ENCODE measurements at regions not wholly inside any gene's neighbourhood (a gene's known extent, or its start where the extent isn't known, plus 50 kb on each side); places are given as distances from the start of the nearest gene placed in this dataset.

GRCh38 chr20:48190757-48191156 lies 405.5 kb upstream of the SULF2 start:
- no peaks in the 10 kb centered on the region for H3K4me1 ChIP-seq
- no peak overlapping the region for H3K27ac ChIP-seq
- DNase-seq (no peak), ATAC-seq (no peak)
- no peaks in the 10 kb centered on the region for H3K9me3 ChIP-seq
- H3K4me3 ChIP-seq = no peak overlapping the region
- intact Hi-C loops (cut with DNase I) = no loop called here
- H3K36me3 ChIP-seq = no peaks in the 10 kb centered on the region
- no peak for TF ChIP-seq CTCF (IDR thresholded peaks at IDR 0.05)
- H3K27me3 ChIP-seq = no peaks in the 10 kb centered on the region

- TF ChIP-seq CTCF (IDR thresholded peaks at IDR 0.05) = no peak
- H3K4me3 ChIP-seq = no peak overlapping the region
- no peak overlapping the region for H3K27ac ChIP-seq
- intact Hi-C loops (cut with DNase I) = no loop called here
- DNase-seq (peak in 1 of 4 donors; percentile 9), ATAC-seq (no peak)
- H3K27me3 ChIP-seq = no peaks in the 10 kb centered on the region
- H3K36me3 ChIP-seq = no peaks in the 10 kb centered on the region
- no peaks in the 10 kb centered on the region for H3K4me1 ChIP-seq
- no peaks in the 10 kb centered on the region for H3K9me3 ChIP-seq
These were observed 403.9 kb upstream of the SULF2 start for GRCh38 chr20:48189181-48189580.

- H3K27me3 ChIP-seq = no peaks in the 10 kb centered on the region
- DNase-seq (no peak), ATAC-seq (no peak)
- no peaks in the 10 kb centered on the region for H3K4me1 ChIP-seq
- no peaks in the 10 kb centered on the region for H3K36me3 ChIP-seq
- intact Hi-C loops (cut with DNase I) = no loop called here
- H3K4me3 ChIP-seq = no peak overlapping the region
- no peak for TF ChIP-seq CTCF (IDR thresholded peaks at IDR 0.05)
- H3K27ac ChIP-seq = no peak overlapping the region
- no peaks in the 10 kb centered on the region for H3K9me3 ChIP-seq
These were observed 402.6 kb upstream of the SULF2 start for GRCh38 chr20:48187851-48188250.

- intact Hi-C loops (cut with DNase I) = no loop called here
- Histone ChIP-seq H3K4me1 (no peaks in the 10 kb centered on the region), H3K36me3 (no peaks in the 10 kb centered on the region), H3K27ac (no peak overlapping the region), H3K27me3 (no peaks in the 10 kb centered on the region), H3K4me3 (no peak overlapping the region), H3K9me3 (no peaks in the 10 kb centered on the region)
- TF ChIP-seq CTCF (IDR thresholded peaks at IDR 0.05) = no peak
- no peak for DNase-seq
- ATAC-seq = peak; percentile 47
These were observed 401.6 kb upstream of the SULF2 start for GRCh38 chr20:48186915-48187314.

GRCh38 chr20:48186447-48186846 lies 401.2 kb upstream of the SULF2 start:
- intact Hi-C loops (cut with DNase I) = no loop called here
- H3K4me1 ChIP-seq = no peaks in the 10 kb centered on the region
- ATAC-seq (no peak), DNase-seq (no peak)
- H3K9me3 ChIP-seq = no peaks in the 10 kb centered on the region
- TF ChIP-seq CTCF (IDR thresholded peaks at IDR 0.05) = no peak
- no peak overlapping the region for H3K4me3 ChIP-seq
- no peaks in the 10 kb centered on the region for H3K36me3 ChIP-seq
- H3K27ac ChIP-seq = no peak overlapping the region
- no peaks in the 10 kb centered on the region for H3K27me3 ChIP-seq
